ENCODE measurements at regions not wholly inside any gene's neighbourhood (a gene's known extent, or its start where the extent isn't known, plus 50 kb on each side); places are given as distances from the start of the nearest gene placed in this dataset.
"Not testable (repeated sequence)": the region's sequence is repeated elsewhere in the genome, so short reads cannot be mapped to it uniquely, and the experiment has no call there.

- POLR2A ChIA-PET: no interaction called here
Measured at GRCh38 chr12:61251076-61251475, 1009.1 kb upstream of the USP15 start.

GRCh38 chr12:61254225-61254624 lies 1006.0 kb upstream of the USP15 start:
- CTCF ChIA-PET: no interaction called here
- TF ChIP-seq, protein P1, sequence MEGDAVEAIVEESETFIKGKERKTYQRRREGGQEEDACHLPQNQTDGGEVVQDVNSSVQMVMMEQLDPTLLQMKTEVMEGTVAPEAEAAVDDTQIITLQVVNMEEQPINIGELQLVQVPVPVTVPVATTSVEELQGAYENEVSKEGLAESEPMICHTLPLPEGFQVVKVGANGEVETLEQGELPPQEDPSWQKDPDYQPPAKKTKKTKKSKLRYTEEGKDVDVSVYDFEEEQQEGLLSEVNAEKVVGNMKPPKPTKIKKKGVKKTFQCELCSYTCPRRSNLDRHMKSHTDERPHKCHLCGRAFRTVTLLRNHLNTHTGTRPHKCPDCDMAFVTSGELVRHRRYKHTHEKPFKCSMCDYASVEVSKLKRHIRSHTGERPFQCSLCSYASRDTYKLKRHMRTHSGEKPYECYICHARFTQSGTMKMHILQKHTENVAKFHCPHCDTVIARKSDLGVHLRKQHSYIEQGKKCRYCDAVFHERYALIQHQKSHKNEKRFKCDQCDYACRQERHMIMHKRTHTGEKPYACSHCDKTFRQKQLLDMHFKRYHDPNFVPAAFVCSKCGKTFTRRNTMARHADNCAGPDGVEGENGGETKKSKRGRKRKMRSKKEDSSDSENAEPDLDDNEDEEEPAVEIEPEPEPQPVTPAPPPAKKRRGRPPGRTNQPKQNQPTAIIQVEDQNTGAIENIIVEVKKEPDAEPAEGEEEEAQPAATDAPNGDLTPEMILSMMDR (IDR thresholded peaks at IDR 0.05; ENCODE audit: low read depth, low read length): no peak

More at GRCh38 chr12:61251076-61251475, 1009.1 kb upstream of the USP15 start:
- Histone ChIP-seq H3K9me3 (ENCODE audit: control insufficient read depth, insufficient read depth, low read length) (no peaks in the 10 kb centered on the region; the same call in 1 of the 2 replicates), H3K4me3 (ENCODE audit: low read depth, low read length) (no peak overlapping the region), H3K27me3 (ENCODE audit: control insufficient read depth, insufficient read depth, low read length) (no peaks in the 10 kb centered on the region), H3K27ac (ENCODE audit: low read depth, low read length) (no peak overlapping the region)
- CTCF ChIA-PET: no interaction called here
- no peak for DNase-seq (ENCODE audit: low read depth, low spot score)
- TF ChIP-seq, protein P1 (IDR thresholded peaks at IDR 0.05; ENCODE audit: low read depth, low read length): no peak

GRCh38 chr12:61264294-61264693 lies 995.9 kb upstream of the USP15 start:
- CTCF ChIA-PET; H3K4me3 ChIP-seq (ENCODE audit: low read depth, low read length); POLR2A ChIA-PET; H3K27ac ChIP-seq (ENCODE audit: low read depth, low read length); DNase-seq (ENCODE audit: low read depth, low spot score); H3K27me3 ChIP-seq (ENCODE audit: control insufficient read depth, insufficient read depth, low read length): not testable (repeated sequence)
- peaks cover 11% of the 10 kb centered on the region; the same call in 1 of the 2 replicates for H3K9me3 ChIP-seq (ENCODE audit: control insufficient read depth, insufficient read depth, low read length)

More at GRCh38 chr12:61254225-61254624, 1006.0 kb upstream of the USP15 start:
- no peak for DNase-seq (ENCODE audit: low read depth, low spot score)
- Histone ChIP-seq H3K27ac (ENCODE audit: low read depth, low read length) (no peak overlapping the region), H3K27me3 (ENCODE audit: control insufficient read depth, insufficient read depth, low read length) (no peaks in the 10 kb centered on the region), H3K9me3 (ENCODE audit: control insufficient read depth, insufficient read depth, low read length) (no peaks in the 10 kb centered on the region; the same call in 1 of the 2 replicates), H3K4me3 (ENCODE audit: low read depth, low read length) (no peak overlapping the region)
- POLR2A ChIA-PET: no interaction called here

DNA sequence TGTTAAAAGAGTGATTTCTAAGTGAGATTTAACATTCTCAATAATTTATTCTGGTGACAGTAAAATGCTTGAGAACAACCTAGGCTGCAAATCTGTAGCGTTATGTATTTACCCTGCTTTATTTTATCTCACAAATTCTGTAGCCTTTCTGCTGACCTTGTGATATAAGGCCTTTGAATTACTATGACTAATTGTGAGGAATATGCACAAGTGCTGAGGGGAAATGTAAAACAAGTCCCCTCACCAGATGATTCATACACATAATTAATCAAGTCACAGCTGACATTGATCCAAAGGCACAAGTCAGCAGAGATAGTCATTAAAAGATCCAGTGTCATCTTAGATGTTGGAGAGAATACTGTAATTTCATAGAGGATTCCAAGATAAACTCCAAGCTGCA lies 992.7 kb upstream of the USP15 start:
- Histone ChIP-seq H3K27me3 (ENCODE audit: control insufficient read depth, insufficient read depth, low read length) (no peaks in the 10 kb centered on the region), H3K4me3 (ENCODE audit: low read depth, low read length) (no peak overlapping the region), H3K27ac (ENCODE audit: low read depth, low read length) (no peak overlapping the region), H3K9me3 (ENCODE audit: control insufficient read depth, insufficient read depth, low read length) (peaks cover 11% of the 10 kb centered on the region; the same call in 1 of the 2 replicates)
- DNase-seq (ENCODE audit: low read depth, low spot score): no peak
- TF ChIP-seq, protein P1 (IDR thresholded peaks at IDR 0.05; ENCODE audit: low read depth, low read length): no peak
- ChIA-PET CTCF (no interaction called here), POLR2A (no interaction called here)

DNA sequence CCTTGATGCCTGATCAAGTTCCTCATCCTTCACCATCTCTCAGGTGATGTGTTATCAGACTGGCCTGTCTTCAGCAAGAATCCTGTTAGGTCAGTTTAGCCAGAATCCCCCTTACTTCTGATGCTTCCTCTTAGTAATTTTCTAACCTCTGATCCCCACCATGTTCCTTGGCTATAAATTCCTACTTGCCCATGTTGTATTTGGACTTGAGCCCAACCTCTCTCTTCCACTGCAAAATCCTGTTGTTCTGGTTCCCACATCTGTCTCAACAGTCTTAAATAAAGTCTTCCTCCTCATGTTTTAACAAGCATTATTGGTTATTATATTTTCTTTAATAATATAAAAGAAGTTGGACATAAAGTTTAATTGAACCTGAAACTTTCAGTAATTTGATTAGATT lies 987.8 kb upstream of the USP15 start:
- Histone ChIP-seq H3K27ac (ENCODE audit: low read depth, low read length) (no peak overlapping the region), H3K4me3 (ENCODE audit: low read depth, low read length) (no peak overlapping the region), H3K9me3 (ENCODE audit: control insufficient read depth, insufficient read depth, low read length) (peaks cover 3% of the 10 kb centered on the region; the same call in 1 of the 2 replicates), H3K27me3 (ENCODE audit: control insufficient read depth, insufficient read depth, low read length) (no peaks in the 10 kb centered on the region)
- no peak for DNase-seq (ENCODE audit: low read depth, low spot score)
- ChIA-PET POLR2A (no interaction called here), CTCF (no interaction called here)
- TF ChIP-seq, protein P1 (IDR thresholded peaks at IDR 0.05; ENCODE audit: low read depth, low read length): no peak
